NCI-H446 treated with DMSO at 0.1 percent for 48 hours (cell line): ENCODE measurements at regions not wholly inside any gene's neighbourhood (a gene's known extent, or its start where the extent isn't known, plus 50 kb on each side); places are given as distances from the start of the nearest gene placed in this dataset.

ENCODE experiments used
- DNase-seq: peaks from one replicate; lab custom pipeline; 2025; lab: John Stamatoyannopoulos, UW

DNA sequence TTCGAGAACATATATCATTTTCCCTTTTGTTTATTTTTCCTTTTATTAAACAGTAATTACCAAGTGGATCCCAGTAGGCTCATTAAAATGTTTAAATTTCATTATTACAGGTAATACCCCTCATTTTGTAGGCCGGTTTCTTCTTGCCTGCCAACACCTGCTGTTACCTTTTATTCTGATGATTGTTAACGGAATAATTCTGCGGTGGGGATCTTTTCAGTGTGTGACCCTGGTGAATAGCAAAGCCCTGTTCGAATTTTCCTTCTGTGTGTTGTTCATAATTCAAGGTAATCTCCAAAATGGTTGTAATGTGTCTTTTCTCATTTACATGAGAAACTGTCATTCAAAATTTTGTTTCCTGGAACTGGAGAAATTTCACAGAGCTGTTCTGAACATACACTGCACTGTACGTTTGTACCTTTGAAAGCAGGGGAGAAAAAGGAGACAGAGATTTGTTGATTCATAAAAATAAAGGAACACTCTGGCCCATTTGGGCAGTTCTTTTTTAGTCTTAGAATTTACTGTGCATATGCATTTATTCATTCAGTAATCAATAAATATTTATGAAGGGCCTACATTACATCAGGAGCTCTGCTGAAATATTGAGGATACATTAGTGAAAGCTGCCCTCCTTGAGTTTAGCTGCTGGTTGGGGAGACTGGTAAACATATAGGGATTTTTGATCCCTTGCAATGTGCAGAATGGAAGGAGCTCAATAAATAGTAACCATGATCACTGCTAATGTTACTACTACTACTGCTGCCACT lies 502.0 kb downstream of the QKI start:
- no peak for DNase-seq

DNA sequence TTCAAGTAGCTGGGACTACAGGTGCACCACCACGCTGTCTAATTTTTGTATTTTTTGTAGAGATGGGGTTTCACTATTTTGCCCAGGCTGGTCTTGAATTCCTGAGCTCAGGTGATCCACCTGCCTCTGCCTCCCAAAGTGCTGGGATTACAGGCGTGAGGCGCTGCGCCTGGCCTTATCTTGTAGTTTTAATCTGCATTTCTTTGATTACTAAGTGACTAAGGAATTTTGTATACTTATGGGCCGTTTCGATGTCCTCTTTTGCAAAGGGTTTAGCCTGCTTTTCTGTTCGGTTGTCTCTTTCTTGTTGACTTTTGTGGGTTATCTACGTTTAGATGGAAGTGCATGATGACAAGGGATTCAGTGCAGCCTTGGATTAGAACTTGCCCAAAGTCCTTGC lies 500.6 kb downstream of the QKI start:
- DNase-seq, result no peak

DNA sequence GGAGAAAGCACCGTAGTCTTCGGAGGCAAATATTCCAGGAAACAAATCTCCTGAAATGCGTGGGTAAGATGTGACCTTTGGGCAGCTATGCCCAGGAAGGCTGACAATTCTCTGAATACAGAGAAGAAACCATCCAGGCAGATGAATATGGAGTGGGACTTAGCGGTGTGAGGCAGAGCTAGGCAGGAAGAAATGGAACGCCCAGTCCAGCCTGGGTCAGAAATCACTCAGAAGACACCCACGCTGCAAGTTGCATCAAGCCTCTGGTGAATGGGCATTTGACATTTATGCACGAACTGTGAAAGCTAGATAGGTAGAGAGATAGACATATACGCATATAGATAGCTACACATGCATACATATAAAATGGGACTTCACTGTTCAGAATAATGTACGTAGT lies 498.5 kb downstream of the QKI start:
- no peak for DNase-seq

DNA sequence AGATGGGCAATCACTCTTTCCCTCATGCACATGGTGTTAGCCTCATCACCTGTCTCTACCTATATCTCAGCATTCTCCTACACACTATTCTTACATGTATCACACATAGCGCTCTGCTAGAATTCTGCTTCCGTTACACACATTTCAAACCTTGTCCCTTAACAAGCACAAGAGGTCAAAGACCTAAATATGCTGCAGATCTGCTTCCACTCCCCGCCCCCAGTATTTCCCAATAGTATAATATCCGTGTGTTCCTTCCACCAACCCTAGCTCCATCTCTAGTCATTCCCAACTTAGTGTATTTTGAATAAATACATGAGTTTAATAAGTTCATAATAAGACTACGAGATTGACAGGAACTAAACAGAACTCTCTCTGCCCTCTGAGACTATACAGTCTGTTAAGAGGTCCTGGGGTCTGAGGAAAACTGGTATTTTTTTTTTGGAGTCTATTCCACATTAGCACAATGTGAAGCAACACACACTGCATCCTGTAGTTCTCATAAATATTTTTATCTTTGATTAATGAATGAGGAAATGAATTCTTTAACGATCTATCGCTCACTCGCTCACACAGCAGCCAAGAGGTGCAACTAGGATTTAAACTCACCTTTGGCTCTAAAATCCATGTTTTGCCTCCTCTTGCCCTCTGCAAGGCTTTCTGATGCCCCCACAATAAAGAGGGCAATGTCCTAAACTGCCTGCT lies 491.6 kb downstream of the QKI start:
- DNase-seq, result no peak

DNA sequence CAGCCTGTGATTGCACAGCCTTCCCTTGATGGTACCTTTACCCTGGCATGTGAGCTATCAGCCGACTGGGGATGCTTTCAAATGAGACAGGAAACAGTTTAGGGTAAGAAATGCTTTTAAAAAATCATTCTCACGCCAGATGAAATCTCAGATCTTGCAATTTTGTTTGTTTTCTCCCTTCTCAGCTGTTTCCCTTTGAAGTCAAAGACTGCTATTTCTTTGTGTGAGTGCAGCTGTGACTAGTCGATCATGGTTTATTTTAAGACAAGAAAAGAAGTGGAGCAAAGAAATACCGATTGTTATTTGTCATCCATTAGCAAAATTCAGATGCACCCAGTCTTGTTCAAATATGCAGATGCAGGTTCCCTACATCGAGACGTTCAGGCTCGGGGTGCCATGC lies 489.7 kb downstream of the QKI start:
- no peak for DNase-seq

DNA sequence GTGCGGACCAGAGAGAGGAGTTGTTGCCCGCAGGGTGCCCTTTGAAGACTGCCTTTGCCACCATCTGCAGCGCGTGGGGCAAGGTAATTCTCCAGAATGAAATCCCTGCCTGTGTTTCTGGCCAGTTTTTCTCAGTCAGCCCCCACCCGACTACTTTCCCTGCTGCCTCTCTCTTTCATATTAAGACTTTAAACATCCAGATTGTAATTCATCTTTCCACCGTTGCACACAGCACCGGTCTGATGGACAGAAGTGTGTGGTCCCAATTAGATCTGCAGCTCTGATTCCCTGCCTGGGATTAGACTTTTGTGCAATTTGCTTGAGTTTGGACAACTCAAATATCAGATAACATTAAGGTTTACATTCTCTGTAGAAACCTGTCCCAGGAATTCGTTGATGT lies 489.0 kb downstream of the QKI start:
- DNase-seq, result no peak

DNA sequence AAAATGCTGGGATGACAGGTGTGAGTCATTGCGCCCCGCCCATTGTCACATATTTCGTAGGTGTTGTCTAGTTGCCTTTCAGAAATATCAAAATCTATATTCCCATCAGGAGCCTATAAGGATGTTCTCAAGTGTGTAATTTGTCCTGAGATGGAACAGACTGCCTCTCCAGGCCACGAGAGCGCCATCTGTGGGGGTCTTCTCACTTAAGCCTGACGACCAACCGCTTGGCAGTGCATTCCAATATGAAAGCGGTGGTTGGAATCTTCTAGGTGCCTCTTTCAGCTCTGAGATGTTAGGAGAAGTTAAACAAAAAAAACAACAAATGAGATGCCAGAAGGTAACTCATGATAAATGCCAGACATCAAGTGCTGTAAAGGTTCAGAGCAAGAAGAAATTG lies 488.5 kb downstream of the QKI start:
- DNase-seq, result no peak

DNA sequence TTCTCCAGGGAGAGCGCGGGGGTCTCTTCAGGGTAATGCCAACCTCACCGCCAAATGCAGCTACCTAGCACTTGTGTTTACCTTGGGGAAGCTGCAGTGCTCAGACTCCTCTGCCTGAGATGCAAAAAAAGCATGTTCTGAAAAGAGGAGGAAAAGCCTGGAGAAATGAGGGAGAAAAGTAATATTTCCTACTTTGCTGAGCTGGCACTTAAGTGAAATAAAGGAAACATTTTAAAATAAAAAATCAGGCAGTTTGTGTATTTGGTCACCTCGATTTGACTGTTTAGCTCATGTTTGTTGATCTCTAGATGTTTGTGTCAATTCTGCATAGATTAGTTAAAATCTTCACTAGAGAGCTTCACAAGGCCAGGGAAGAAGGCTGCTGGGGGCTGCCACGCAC lies 487.2 kb downstream of the QKI start:
- no peak for DNase-seq

DNA sequence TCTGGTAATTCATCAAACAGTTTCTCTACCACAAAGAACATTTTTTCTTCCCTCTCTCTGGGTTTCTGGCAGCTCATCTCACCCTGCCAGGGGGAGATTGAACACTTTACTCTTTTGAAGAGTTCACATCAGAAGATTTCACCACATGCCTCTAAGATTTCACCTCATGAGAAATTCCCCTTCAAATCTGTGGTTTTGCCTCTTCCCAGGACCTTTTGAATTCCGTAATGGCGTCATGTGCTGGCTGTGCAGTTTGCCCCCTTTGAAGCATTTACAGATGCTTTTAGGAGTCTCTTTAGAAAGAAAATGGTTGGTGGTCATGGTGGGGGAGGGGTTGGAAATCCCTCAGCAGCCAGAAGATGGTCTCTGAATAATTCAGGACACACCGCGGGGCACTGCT lies 486.1 kb downstream of the QKI start:
- no peak for DNase-seq

DNA sequence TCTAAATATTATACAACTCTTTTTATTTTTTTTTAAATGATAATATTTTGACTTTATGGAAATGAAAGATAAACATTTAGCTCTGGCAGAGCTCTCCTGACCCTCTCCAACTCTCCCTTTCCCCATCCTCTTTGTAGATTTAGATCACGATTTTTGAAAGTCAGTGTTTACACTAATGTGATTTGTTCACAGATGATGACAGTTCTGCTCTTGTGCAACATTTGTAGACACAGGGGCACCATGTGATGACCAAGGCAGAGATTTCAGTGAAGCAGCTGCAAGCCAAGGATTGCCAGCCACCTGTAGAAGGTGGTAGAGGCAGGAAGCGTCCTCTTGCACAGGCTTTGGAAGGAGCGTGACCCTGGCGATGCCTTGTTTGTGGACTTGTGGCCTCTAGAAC lies 483.2 kb downstream of the QKI start:
- DNase-seq, result no peak

DNA sequence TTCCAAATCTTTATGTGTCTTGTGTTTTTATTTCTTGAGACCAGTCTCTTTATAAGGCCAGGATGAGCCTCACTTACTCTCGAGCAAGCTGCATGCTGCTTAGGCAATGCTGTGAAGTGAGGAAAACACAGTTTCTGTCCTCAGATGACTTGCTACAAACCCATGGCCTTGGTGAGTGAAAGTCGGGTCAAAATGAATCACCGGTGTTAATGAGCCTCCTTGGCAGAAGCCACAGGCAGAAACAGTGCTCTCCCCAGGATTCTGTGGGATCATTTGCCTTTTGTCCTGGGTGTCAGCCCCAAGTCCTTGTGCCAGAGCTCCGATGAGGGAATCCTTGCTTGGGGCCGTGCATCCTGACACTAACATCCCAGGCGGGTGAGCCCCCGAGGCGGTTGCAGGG lies 482.5 kb downstream of the QKI start:
- no peak for DNase-seq

DNA sequence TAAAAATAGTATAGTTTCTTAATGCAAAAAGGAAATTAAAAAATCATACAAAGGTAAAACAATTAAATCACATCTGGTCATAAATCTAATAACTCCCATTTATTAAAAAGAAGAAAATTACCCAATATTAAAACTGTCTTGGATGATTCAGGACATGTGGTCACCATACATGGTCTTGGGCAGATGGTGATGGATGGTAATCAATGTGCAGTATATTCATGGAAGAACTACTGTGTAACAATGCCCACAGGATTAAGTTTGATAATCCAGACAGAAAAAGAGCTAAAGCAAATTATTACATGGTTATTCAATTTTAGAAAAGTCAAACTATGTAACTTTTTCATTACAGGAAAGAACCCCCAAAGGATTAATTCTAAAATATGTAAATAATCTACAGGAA lies 480.6 kb downstream of the QKI start:
- DNase-seq, result no peak

DNA sequence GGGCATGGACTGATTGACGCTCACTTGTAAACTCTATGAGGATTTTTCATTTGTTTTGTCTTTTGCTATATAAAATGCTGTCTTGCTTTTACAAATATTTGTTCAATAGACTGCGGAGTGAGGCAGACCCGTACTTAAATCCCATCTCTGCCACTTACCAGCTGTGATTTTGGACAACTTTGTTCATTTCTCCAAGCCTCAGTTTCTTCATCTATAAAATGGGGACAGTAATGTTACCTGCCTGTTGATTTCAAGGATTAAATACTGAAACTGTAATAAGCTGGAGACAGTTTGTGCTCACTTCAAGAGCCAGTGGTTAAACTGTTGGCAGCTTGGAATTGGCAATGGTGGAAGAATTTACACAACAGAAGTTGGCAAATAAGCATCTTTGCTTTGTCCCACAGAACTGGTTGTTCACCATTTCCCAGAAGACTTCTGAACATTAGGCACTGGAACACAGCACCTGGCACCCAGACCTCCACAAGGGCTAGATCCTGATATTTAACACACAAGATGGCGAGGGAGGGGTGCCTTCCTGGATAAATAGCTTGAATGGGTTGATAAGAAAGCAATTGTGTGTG lies 479.2 kb downstream of the QKI start:
- DNase-seq, result no peak

DNA sequence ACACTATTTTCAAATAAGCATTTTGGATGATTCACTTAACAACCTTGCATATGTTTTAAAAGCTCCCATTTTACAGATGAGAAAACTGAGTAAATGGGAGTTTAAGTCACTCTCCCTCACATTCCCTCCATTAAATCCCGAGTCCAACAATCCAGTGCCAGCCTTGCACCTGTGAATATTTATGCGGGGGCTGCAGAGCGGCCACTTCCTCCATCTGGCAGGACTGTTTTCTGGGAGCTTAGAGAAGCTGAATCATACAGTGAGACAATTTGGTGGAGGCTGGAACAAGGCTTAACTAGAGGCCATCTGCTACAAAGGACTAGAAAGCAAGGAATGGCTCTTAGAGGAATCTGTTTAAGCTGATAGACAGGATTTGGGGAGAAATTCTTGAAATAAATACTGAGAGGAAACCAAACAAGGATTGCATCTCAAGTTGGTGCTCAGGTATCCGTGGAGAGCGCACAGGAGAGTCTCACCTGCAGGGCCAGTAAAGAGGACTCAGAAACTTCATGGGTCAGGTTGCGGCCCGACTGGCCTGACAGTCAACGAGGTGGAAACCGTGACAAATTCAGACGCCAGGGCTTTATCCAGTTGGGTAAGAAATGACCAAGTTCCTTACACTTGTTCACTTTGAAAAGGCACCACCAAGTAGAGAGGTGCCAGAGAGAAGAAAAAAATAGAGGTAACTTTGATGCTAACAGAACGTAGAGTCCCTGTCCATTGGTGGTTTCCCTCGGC lies 478.5 kb downstream of the QKI start:
- no peak for DNase-seq

DNA sequence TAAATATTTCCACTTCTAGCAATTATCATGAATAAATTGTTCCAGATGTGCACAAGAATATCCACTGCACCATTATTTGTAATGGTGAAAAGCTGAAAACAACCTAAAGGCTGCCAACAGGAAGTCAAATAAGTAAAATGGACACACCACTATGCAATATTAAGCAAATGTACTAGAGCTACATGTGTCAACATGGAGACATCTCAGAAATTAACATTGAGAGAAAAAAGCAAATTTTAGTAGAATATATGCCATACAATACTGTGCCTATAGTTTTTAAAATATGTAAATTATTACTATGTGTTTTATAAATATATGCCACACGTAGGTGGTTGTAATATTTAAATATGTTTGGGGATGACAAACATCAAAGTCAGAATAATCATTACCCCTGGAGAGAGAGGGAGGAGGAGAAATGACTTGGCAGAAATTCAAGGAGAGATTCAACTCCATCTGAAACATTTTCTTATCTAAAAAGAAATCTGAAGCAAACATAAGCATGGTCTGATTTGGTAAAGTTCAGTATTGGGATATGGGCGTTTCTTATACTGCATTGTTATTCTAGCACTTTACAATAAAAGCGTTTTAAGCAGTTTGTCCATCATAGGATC lies 475.5 kb downstream of the QKI start:
- DNase-seq, result no peak

DNA sequence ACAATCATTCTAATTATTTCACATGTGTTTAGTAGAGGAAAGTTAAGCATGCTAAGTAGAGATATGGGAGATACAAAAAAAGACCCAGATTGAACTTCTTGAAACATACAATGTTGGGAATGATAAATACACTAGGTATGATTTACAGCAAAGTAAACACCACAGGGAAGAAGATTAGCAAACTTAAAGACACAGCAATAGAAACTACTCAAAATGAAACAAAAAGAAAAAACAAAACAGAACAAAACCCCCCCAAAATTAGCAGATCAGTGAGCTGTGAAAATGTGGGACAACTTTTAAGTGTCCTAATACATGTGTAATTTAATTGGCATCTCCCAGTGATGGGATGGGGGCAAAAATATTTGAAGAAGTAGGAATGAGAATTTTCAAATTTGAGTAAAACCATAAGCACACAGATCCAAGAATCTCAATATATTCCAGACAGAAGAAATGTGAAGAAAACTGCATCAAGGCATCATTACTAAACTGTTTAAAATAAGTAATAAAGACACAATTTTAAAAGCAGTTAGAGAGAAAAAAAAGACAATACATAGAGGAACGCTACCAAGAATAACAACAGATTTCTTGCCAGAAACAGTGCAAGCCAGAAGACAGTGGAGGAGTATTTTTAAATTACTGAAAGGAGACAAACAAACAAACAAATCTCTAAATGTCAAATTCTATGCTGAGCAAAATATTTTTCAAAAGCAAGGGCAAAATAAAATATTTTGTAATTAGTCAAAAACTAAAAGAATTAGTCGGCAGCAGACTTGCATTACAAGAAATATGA lies 473.7 kb downstream of the QKI start:
- DNase-seq, result no peak

DNA sequence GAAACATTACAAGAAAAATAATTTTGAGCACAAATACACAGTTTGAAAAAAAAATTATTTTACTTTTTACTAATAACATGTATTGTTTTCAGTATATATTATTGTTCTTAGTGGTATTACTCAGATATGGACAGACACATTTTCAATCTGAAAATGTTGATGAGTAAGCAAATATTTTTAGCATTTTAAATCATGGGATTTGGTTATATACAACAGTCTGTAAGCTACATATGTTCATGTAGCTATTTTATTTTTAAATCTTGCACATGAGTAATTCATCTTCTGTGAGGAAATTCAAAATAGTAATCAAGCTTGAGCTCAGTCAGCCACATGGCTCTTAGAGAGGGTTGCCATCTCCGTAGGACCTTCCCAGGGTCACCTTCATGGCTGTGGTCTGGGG lies 471.9 kb downstream of the QKI start:
- DNase-seq, result no peak

DNA sequence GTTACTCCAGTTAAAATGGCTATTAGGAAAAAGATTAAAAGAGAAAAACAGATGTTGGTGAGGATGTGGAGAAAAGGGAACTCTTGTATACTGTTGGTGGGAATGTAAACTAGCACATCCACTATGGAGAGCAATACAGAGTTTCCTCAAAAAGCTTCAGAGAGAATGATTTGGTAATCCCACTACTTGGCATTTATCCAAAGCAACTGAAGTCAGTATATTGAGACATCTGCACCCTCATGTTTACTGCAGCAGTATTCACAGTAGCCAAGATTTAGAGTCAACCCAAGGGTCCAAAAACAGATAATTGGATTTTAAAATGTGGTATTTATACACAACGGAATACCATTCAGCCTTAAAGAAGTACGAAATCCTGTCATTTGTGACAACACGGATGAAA lies 469.5 kb downstream of the QKI start:
- DNase-seq, result no peak

DNA sequence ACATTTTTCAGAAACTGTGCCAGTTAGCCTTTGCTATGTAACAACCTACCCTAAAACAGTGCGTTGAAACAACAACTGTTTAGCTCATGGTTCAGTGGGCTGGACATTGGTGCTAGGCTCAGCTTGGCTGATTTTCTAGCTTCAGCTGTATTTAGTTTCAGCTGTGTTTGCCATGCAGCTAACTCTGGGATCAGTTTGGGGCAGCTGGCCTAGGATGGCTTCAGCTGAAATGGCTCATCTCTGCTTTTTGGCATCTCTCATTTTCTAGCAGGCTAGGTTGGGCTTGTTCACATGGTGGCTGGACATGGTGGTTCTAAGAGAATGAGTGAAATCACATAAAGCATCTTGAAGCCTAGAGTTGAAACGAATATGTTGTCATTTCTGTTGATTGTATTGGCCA lies 464.2 kb downstream of the QKI start:
- no peak for DNase-seq

DNA sequence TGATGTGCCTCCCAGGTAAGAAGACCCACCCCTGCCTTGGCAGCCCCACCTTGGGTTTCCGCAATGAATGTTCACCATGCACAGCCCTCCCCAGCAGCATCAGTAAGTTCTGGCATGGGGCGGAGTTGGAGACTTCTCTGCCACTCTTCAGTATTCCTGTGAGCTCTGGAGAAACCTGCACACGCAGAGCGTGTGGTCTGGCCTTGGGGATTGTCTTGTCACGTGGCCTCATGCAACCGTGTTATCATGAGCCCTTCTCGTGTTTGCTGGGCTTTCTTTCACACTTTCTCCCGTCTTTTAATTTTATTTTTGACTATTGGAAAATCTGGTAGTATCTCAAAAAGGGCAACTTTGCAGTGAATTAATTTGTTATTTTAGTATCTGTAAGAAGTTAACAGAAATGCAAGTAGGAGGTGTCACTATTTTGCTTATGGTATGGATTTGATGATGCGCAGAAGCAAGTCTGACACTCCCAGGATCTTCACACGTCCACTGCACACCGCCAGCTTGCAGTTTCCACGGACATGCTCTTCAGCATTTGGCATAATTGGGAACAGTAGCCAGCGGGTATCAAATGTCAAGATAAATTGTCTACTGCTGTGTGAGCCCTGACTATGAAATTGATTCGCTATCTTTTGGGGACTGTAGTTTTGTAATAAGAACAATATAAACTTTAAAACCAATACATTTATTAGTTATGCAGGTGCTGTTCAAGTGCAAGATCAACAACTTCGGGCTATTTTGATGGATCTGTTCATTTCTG lies 463.5 kb downstream of the QKI start:
- no peak for DNase-seq

DNA sequence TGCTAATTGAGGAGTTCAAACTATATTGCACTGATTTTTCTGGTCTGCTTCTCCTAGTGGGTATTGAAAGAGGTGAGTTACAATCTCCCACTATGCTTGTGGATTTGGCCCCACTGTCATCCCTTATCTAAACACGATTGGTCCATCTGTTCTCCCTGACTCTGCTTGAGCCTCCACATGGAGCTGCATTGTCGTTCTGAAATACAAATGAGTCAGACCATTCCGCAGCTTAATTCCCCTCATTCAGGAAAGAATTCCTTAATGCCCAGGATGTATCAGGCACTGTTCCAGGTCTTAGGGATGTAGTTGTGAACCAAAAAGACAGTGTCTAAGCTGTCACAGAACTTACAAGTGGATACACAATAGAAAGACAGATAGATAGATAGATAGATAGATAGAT lies 461.9 kb downstream of the QKI start:
- no peak for DNase-seq
